HCT116 (cell line): ENCODE measurements at regions not wholly inside any gene's neighbourhood (a gene's known extent, or its start where the extent isn't known, plus 50 kb on each side); places are given as distances from the start of the nearest gene placed in this dataset.

Experiments used
- EZH2 ChIP-seq: fragments of 200-600 bp; sonication (generic); IDR thresholded peaks from 2 replicates; pipeline ENCODE4 v1.6.1; 2017; ENCODE audit warnings: antibody characterized with exemption, mixed run types
- EZH2phosphoT487 ChIP-seq: fragments of 200-600 bp; IDR thresholded peaks from 2 replicates; pipeline ENCODE4 v1.6.1; 2018; ENCODE audit warnings: antibody characterized with exemption, borderline replicate concordance
- FOSL1 ChIP-seq: IDR thresholded peaks from 2 replicates; pipeline ENCODE4 v1.6.1; 2012; ENCODE audit warnings: low read depth
- JUND ChIP-seq: IDR thresholded peaks from 2 replicates; pipeline ENCODE4 v1.6.1; 2012
- POLR2AphosphoS5 ChIP-seq: IDR thresholded peaks from 2 replicates; pipeline ENCODE4 v1.6.1; 2011; ENCODE audit warnings: mild to moderate bottlenecking, low read depth, low read length, moderate library complexity
- RAD21 ChIP-seq: IDR thresholded peaks from 2 replicates; pipeline ENCODE4 v1.6.1; 2012; ENCODE audit warnings: low read depth, mild to moderate bottlenecking
- ZFX ChIP-seq: fragments of 450-650 bp; IDR thresholded peaks from 2 replicates; pipeline ENCODE4 v1.6.1; 2017
- ZNF274 ChIP-seq: fragments of 200-500 bp; sonication (Bioruptor generic); IDR thresholded peaks from 2 replicates; pipeline ENCODE4 v1.6.1; 2014; ENCODE audit warnings: mild to moderate bottlenecking, low read depth, low read length, inconsistent platforms
- TF ChIP-seq, protein P1 (sequence below), 3 experiments: fragments of 200-600 bp in 1 of 3; sonication (generic) in 1 of 3; IDR thresholded peaks in 2 of 3; conservative IDR thresholded peaks in 1 of 3; 2 replicates each; pipeline ENCODE4 v1.5.1; 2012 to 2017; ENCODE audit warnings: low read depth in 2 of 3, low read length in 2 of 3, antibody characterized with exemption in 1 of 3, borderline replicate concordance in 1 of 3, control low read depth in 1 of 3, mild to moderate bottlenecking in 1 of 3, mixed read lengths in 1 of 3, mixed run types in 1 of 3, moderate library complexity in 1 of 3; ENCODE audit not compliant: insufficient read depth in 1 of 3
- TF ChIP-seq, protein P2 (sequence below): IDR thresholded peaks from 2 replicates; pipeline ENCODE4 v1.6.1; 2012; ENCODE audit warnings: low read depth

DNA sequence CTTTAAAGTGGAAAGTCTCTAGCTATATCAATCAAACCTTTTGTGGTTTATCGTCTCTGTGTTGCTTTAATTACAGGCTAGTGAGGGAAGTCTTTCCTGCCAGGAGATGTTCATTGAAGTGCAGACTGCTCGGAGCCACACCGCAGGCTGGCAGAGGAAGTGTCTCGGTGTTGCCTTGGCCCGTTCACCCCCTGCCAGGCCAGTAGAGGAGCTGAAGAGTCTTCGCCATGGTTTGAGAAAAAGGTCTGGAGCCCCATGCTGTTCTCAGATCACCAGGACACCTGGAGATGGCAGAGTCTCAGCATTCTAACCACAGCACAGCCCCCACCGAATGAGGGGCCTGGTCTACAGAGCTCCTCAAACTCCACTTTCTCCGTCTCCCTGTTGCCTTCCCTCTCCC is 275.9 kb upstream of the PLPP4 start:
- TF ChIP-seq, protein P1, sequence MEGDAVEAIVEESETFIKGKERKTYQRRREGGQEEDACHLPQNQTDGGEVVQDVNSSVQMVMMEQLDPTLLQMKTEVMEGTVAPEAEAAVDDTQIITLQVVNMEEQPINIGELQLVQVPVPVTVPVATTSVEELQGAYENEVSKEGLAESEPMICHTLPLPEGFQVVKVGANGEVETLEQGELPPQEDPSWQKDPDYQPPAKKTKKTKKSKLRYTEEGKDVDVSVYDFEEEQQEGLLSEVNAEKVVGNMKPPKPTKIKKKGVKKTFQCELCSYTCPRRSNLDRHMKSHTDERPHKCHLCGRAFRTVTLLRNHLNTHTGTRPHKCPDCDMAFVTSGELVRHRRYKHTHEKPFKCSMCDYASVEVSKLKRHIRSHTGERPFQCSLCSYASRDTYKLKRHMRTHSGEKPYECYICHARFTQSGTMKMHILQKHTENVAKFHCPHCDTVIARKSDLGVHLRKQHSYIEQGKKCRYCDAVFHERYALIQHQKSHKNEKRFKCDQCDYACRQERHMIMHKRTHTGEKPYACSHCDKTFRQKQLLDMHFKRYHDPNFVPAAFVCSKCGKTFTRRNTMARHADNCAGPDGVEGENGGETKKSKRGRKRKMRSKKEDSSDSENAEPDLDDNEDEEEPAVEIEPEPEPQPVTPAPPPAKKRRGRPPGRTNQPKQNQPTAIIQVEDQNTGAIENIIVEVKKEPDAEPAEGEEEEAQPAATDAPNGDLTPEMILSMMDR (IDR thresholded peaks at IDR 0.05 in 2 of 3, conservative IDR thresholded peaks at IDR 0.05 in 1 of 3; ENCODE audit: borderline replicate concordance in 1 of 3, insufficient read depth in 1 of 3, low read depth in 2 of 3, low read length in 2 of 3), result no peak
- no peak for TF ChIP-seq ZNF274
- TF ChIP-seq EZH2phosphoT487, result no peak
- no peak for TF ChIP-seq ZFX
- no peak for TF ChIP-seq EZH2
- TF ChIP-seq JUND, result no peak
- TF ChIP-seq FOSL1, result no peak
- TF ChIP-seq RAD21, result no peak
- TF ChIP-seq POLR2AphosphoS5, result no peak
- TF ChIP-seq, protein P2, sequence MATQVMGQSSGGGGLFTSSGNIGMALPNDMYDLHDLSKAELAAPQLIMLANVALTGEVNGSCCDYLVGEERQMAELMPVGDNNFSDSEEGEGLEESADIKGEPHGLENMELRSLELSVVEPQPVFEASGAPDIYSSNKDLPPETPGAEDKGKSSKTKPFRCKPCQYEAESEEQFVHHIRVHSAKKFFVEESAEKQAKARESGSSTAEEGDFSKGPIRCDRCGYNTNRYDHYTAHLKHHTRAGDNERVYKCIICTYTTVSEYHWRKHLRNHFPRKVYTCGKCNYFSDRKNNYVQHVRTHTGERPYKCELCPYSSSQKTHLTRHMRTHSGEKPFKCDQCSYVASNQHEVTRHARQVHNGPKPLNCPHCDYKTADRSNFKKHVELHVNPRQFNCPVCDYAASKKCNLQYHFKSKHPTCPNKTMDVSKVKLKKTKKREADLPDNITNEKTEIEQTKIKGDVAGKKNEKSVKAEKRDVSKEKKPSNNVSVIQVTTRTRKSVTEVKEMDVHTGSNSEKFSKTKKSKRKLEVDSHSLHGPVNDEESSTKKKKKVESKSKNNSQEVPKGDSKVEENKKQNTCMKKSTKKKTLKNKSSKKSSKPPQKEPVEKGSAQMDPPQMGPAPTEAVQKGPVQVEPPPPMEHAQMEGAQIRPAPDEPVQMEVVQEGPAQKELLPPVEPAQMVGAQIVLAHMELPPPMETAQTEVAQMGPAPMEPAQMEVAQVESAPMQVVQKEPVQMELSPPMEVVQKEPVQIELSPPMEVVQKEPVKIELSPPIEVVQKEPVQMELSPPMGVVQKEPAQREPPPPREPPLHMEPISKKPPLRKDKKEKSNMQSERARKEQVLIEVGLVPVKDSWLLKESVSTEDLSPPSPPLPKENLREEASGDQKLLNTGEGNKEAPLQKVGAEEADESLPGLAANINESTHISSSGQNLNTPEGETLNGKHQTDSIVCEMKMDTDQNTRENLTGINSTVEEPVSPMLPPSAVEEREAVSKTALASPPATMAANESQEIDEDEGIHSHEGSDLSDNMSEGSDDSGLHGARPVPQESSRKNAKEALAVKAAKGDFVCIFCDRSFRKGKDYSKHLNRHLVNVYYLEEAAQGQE, result no peak
